Smooth muscle cell (in vitro differentiated cells): ENCODE measurements at regions not wholly inside any gene's neighbourhood (a gene's known extent, or its start where the extent isn't known, plus 50 kb on each side); places are given as distances from the start of the nearest gene placed in this dataset.

Experiments
- DNase-seq: peaks from one replicate; lab custom pipeline; 2025; ENCODE audit not compliant: unreplicated experiment; lab: John Stamatoyannopoulos, UW
- H2AFZ ChIP-seq: fragments of 200-600 bp; sonication (generic); 2 replicates; pipeline ENCODE4 v1.6.0; 2016; ENCODE audit warnings: antibody characterized with exemption, low read depth, mild to moderate bottlenecking
- H3F3A ChIP-seq: fragments of 200-600 bp; sonication (generic); 2 replicates; pipeline ENCODE4 v1.6.0; 2017; ENCODE audit warnings: antibody characterized with exemption, low read depth
- H3K27ac ChIP-seq: fragments of 200-600 bp; sonication (generic); 2 replicates; pipeline ENCODE4 v1.5.1; 2016; ENCODE audit warnings: low read depth, mild to moderate bottlenecking
- H3K27me3 ChIP-seq: fragments of 200-600 bp; sonication (generic); 2 replicates; pipeline ENCODE4 v1.6.1; 2016; ENCODE audit warnings: low read depth, mild to moderate bottlenecking
- H3K36me3 ChIP-seq: fragments of 200-600 bp; sonication (generic); 2 replicates; pipeline ENCODE4 v1.5.1; 2016; ENCODE audit warnings: low read depth
- H3K4me1 ChIP-seq: fragments of 200-600 bp; sonication (generic); 2 replicates; pipeline ENCODE4 v1.5.1; 2016; ENCODE audit warnings: low read depth
- H3K4me2 ChIP-seq: fragments of 200-600 bp; sonication (generic); 2 replicates; pipeline ENCODE4 v1.6.0; 2016; ENCODE audit warnings: mild to moderate bottlenecking
- H3K4me3 ChIP-seq: fragments of 200-600 bp; sonication (generic); 2 replicates; pipeline ENCODE4 v1.5.1; 2016; ENCODE audit warnings: mild to moderate bottlenecking
- H3K79me2 ChIP-seq: fragments of 200-600 bp; sonication (generic); 2 replicates; pipeline ENCODE4 v1.6.0; 2016; ENCODE audit warnings: low read depth, mild to moderate bottlenecking
- H3K9ac ChIP-seq: fragments of 200-600 bp; sonication (generic); 2 replicates; pipeline ENCODE4 v1.6.0; 2016; ENCODE audit warnings: low read depth
- H3K9me3 ChIP-seq: fragments of 200-600 bp; sonication (generic); replicated peaks from 2 replicates; pipeline ENCODE4 v1.5.1; 2016; ENCODE audit warnings: low read depth
- H4K20me1 ChIP-seq: fragments of 200-600 bp; sonication (generic); 2 replicates; pipeline ENCODE4 v1.6.0; 2016; ENCODE audit warnings: low read depth
- WGBS: methylation state at CpG from one replicate; pipeline ENCODE4 v1.1.7; 2016; ENCODE audit warnings: low lambda C conversion rate; 5-methylcytosine and 5-hydroxymethylcytosine counted together
- TF ChIP-seq, protein P1 (sequence below): fragments of 200-600 bp; sonication (generic); IDR thresholded peaks from 2 replicates; pipeline ENCODE4 v1.5.1; 2017; ENCODE audit warnings: borderline replicate concordance, mild to moderate bottlenecking, antibody characterized with exemption; ENCODE audit not compliant: insufficient read depth, poor library complexity, severe bottlenecking

DNA sequence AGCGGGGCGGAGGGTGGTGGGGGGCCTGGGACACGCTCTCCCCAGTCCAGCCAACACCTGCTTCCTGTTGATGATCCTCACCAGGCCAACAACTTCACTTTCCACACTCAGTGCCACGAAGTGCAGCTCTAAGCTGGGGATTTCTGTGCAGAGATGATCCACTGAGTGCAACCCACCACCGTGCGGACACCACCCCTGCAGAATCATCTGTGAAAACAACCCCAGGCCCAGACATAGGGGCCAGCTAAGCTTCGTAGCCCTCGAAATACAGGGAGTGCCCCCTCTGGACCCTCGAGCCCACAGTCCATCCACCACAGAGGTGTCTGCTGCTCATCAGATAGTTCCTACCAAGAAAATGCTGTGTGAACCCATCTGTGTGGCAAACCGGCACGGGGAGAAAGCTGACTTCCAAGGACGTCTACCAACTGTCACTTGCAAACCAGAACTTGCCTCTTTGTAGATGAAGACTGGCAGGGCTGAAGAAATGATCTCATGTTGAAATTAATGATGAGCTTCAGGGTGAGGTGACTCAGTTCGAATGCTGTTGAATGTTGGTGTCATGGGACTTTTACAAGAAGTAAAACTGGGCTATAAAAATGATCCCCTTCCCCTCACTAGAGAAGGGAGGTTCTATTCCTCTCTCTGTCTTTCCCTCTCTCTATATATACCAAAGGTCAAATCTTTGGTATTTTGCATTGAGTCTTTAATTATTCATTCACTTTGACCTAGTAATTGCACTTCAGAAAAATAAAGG, 73.4 kb downstream of the MYEOV start:
- H2AFZ ChIP-seq = no peak overlapping the region
- H3K79me2 ChIP-seq = no peaks in the 10 kb centered on the region
- H3K4me3 ChIP-seq = no peak overlapping the region
- no peaks in the 10 kb centered on the region for H3K27me3 ChIP-seq
- H3K4me2 ChIP-seq = no peak overlapping the region
- no peaks in the 10 kb centered on the region for H3F3A ChIP-seq
- no peaks in the 10 kb centered on the region for H4K20me1 ChIP-seq
- no peaks in the 10 kb centered on the region for H3K9me3 ChIP-seq
- no peaks in the 10 kb centered on the region for H3K36me3 ChIP-seq
- DNase-seq = no peak
- TF ChIP-seq, protein P1, sequence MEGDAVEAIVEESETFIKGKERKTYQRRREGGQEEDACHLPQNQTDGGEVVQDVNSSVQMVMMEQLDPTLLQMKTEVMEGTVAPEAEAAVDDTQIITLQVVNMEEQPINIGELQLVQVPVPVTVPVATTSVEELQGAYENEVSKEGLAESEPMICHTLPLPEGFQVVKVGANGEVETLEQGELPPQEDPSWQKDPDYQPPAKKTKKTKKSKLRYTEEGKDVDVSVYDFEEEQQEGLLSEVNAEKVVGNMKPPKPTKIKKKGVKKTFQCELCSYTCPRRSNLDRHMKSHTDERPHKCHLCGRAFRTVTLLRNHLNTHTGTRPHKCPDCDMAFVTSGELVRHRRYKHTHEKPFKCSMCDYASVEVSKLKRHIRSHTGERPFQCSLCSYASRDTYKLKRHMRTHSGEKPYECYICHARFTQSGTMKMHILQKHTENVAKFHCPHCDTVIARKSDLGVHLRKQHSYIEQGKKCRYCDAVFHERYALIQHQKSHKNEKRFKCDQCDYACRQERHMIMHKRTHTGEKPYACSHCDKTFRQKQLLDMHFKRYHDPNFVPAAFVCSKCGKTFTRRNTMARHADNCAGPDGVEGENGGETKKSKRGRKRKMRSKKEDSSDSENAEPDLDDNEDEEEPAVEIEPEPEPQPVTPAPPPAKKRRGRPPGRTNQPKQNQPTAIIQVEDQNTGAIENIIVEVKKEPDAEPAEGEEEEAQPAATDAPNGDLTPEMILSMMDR = no peak
- no peaks in the 10 kb centered on the region for H3K4me1 ChIP-seq
- no peak overlapping the region for H3K9ac ChIP-seq
- WGBS = 80% methylated on average over 12 of the region's 13 CpGs
- H3K27ac ChIP-seq = no peak overlapping the region

- WGBS = 91% methylated on average over 10 of the region's 10 CpGs
- H3K27me3 ChIP-seq = no peaks in the 10 kb centered on the region
- TF ChIP-seq, protein P1 = no peak
- H3K36me3 ChIP-seq = no peaks in the 10 kb centered on the region
- H3K27ac ChIP-seq = no peak overlapping the region
- H3K4me2 ChIP-seq = no peak overlapping the region
- H3F3A ChIP-seq = no peaks in the 10 kb centered on the region
- no peak for DNase-seq
- H3K9me3 ChIP-seq = no peaks in the 10 kb centered on the region
- no peaks in the 10 kb centered on the region for H4K20me1 ChIP-seq
- no peaks in the 10 kb centered on the region for H3K79me2 ChIP-seq
- no peak overlapping the region for H3K4me3 ChIP-seq
- H2AFZ ChIP-seq = no peak overlapping the region
- H3K9ac ChIP-seq = no peak overlapping the region
- no peaks in the 10 kb centered on the region for H3K4me1 ChIP-seq
Observed at GRCh38 chr11:69368119-69368880, 74.3 kb downstream of the MYEOV start.

DNA sequence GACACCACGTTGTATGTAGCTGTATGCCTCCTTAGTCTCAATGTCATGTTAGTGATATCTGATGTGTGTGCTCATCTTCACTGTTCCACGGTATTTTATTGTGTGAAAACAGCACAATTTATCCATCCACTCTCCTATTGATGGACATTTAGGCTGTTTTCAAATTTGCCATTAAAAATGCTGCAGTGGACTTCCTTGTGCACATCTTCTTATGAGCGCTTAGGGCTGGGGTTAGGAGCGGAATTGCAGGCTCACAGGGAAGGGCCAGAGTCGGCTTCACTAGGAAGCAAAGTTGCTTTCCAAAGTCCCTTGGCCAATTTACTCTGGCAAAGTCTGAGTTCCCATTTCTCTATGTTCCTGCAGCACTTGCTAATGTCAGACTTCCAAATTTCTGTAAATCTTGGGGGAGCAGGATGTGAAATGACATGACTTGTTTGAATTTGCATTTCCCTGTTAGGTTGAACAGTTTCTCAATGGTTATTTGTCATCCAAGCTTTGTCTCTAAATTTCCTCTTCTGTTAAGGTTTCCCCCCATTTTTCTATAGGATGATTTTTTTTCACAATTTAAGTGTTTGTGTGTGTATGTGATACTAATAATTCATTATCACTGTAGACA, 75.4 kb downstream of the MYEOV start:
- H3K4me1 ChIP-seq = no peaks in the 10 kb centered on the region
- no peak overlapping the region for H3K9ac ChIP-seq
- H3K36me3 ChIP-seq = no peaks in the 10 kb centered on the region
- H4K20me1 ChIP-seq = no peaks in the 10 kb centered on the region
- no peaks in the 10 kb centered on the region for H3K79me2 ChIP-seq
- no peaks in the 10 kb centered on the region for H3K9me3 ChIP-seq
- H3F3A ChIP-seq = no peaks in the 10 kb centered on the region
- 92% methylated on average over 5 of the region's 5 CpGs for WGBS
- no peak overlapping the region for H3K27ac ChIP-seq
- TF ChIP-seq, protein P1 = no peak
- H2AFZ ChIP-seq = no peak overlapping the region
- H3K27me3 ChIP-seq = no peaks in the 10 kb centered on the region
- no peak for DNase-seq
- no peak overlapping the region for H3K4me3 ChIP-seq
- H3K4me2 ChIP-seq = no peak overlapping the region
